Cardiac muscle cell (in vitro differentiated cells and primary cell): ENCODE measurements at regions not wholly inside any gene's neighbourhood (a gene's known extent, or its start where the extent isn't known, plus 50 kb on each side); places are given as distances from the start of the nearest gene placed in this dataset.
"Not testable (repeated sequence)": the region's sequence is repeated elsewhere in the genome, so short reads cannot be mapped to it uniquely, and the experiment has no call there.

ENCODE experiments used
- DNase-seq, 2 donors: peaks; one replicate each; pipeline versions ENCODE4 v3.0.0 to v3.0.0-alpha.2; 2010 to 2017; ENCODE audit warnings: low read depth in 1 of 2, low spot score in 1 of 2
- H3K27ac ChIP-seq: fragments of 200-600 bp; sonication (generic); 2 replicates; pipeline ENCODE4 v1.5.1; 2016
- H3K27me3 ChIP-seq: fragments of 200-600 bp; sonication (generic); 2 replicates; pipeline ENCODE4 v1.6.0; 2016; ENCODE audit warnings: control low read depth
- H3K36me3 ChIP-seq: fragments of 200-600 bp; sonication (generic); 2 replicates; pipeline ENCODE4 v1.5.1; 2016; ENCODE audit warnings: control low read depth
- H3K4me1 ChIP-seq: fragments of 200-600 bp; sonication (generic); 2 replicates; pipeline ENCODE4 v1.8.1; 2017; ENCODE audit warnings: low read depth, mild to moderate bottlenecking, mixed run types
- H3K4me3 ChIP-seq: fragments of 200-600 bp; sonication (generic); 2 replicates; pipeline ENCODE4 v1.5.1; 2016; ENCODE audit warnings: mild to moderate bottlenecking
- H3K9me3 ChIP-seq: fragments of 200-600 bp; sonication (generic); 2 replicates; pipeline ENCODE4 v1.5.1; 2017; ENCODE audit warnings: low read depth, mild to moderate bottlenecking, control low read depth
- CTCF ChIP-seq: IDR thresholded peaks from 2 replicates; pipeline ENCODE4 v1.5.1; 2012; ENCODE audit warnings: low read depth, mild to moderate bottlenecking, low read length

- no peak for DNase-seq
- no peak overlapping the region for H3K27ac ChIP-seq
- no peak overlapping the region for H3K4me3 ChIP-seq
- no peaks in the 10 kb centered on the region for H3K36me3 ChIP-seq
- H3K9me3 ChIP-seq: no peaks in the 10 kb centered on the region
- no peaks in the 10 kb centered on the region for H3K27me3 ChIP-seq
- H3K4me1 ChIP-seq: no peaks in the 10 kb centered on the region
- TF ChIP-seq CTCF: no peak
These were observed 400.9 kb downstream of the SH2D1A start for GRCh38 chrX:124747295-124747694.

GRCh38 chrX:124764354-124764753 is 418.0 kb downstream of the SH2D1A start:
- Histone ChIP-seq H3K27ac (no peak overlapping the region), H3K27me3 (no peaks in the 10 kb centered on the region), H3K4me1 (peaks cover 4% of the 10 kb centered on the region), H3K9me3 (no peaks in the 10 kb centered on the region), H3K36me3 (no peaks in the 10 kb centered on the region), H3K4me3 (no peak overlapping the region)
- TF ChIP-seq CTCF: no peak
- no peak for DNase-seq

GRCh38 chrX:124769166-124769565 is 422.8 kb downstream of the SH2D1A start:
- Histone ChIP-seq H3K9me3 (no peaks in the 10 kb centered on the region), H3K36me3 (no peaks in the 10 kb centered on the region), H3K27me3 (no peaks in the 10 kb centered on the region), H3K4me3 (no peak overlapping the region), H3K27ac (no peak overlapping the region), H3K4me1 (peaks cover 4% of the 10 kb centered on the region)
- no peak for DNase-seq
- no peak for TF ChIP-seq CTCF

- Histone ChIP-seq H3K4me3 (no peak overlapping the region), H3K4me1 (no peaks in the 10 kb centered on the region), H3K9me3 (no peaks in the 10 kb centered on the region), H3K36me3 (no peaks in the 10 kb centered on the region), H3K27ac (no peak overlapping the region), H3K27me3 (no peaks in the 10 kb centered on the region)
- no peak for DNase-seq
- TF ChIP-seq CTCF: no peak
These were observed 424.9 kb downstream of the SH2D1A start for GRCh38 chrX:124771292-124771691.

DNA sequence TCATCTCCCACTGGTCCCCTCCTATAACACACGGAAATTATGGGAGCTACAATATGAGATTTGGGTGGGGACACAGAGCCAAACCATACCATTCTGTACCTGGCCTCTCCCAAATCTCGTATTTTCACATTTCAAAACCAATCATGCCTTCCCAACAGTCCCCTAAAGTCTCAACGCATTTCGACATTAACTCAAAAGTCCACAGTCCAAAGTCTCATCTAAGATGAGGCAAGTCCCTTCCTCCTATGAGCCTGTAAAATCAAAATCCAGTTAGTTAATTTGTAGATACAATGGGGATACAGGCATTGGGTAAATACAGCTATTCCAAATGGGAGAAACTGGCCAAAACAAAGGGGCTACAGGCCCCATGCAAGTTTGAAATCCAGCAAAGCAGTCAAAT is 441.9 kb downstream of the SH2D1A start:
- H3K4me1 ChIP-seq, DNase-seq, H3K27ac ChIP-seq, H3K9me3 ChIP-seq, H3K27me3 ChIP-seq, H3K36me3 ChIP-seq, H3K4me3 ChIP-seq: not testable (repeated sequence)

DNA sequence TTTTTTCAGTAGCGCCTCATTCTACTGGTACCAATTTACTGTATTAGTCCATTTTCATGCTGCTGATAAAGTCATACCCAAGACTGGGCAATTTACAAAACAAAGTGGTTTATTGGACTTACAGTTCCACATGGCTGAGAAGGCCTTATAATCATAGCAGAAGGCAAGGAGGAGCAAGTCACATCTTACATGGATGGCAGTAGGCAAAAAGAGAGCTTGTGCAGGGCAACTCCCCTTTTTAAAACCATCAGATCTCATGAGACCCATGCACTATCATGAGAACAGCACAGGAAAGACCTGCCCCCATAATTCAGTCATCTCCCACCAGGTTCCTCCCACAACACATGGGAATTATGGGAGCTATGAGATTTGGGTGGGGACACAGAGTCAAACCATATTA is 443.5 kb downstream of the SH2D1A start:
- DNase-seq, H3K27me3 ChIP-seq, H3K9me3 ChIP-seq, H3K4me3 ChIP-seq, H3K4me1 ChIP-seq, H3K27ac ChIP-seq, H3K36me3 ChIP-seq: not testable (repeated sequence)

GRCh38 chrX:124791492-124792095 is 445.2 kb downstream of the SH2D1A start:
- no peaks in the 10 kb centered on the region for H3K36me3 ChIP-seq
- no peak for DNase-seq
- no peak overlapping the region for H3K27ac ChIP-seq
- H3K4me1 ChIP-seq: no peaks in the 10 kb centered on the region
- no peaks in the 10 kb centered on the region for H3K27me3 ChIP-seq
- no peaks in the 10 kb centered on the region for H3K9me3 ChIP-seq
- TF ChIP-seq CTCF: no peak
- H3K4me3 ChIP-seq: no peak overlapping the region
